Activated CD4-positive, alpha-beta T cell treated with anti-CD3 and anti-CD28 coated beads for 36 hours (primary cell): ENCODE measurements at regions not wholly inside any gene's neighbourhood (a gene's known extent, or its start where the extent isn't known, plus 50 kb on each side); places are given as distances from the start of the nearest gene placed in this dataset.
"Not testable (repeated sequence)": the region's sequence is repeated elsewhere in the genome, so short reads cannot be mapped to it uniquely, and the experiment has no call there.

Experiments used
- ATAC-seq: fragments of 200-7000 bp; cut with Tn5 transposase; one replicate; pipeline ENCODE4 v1.10.0; 2021; ENCODE audit warnings: mild to moderate bottlenecking, moderate library complexity
- CTCF ChIA-PET: fragments of 350-600 bp; sonication (Branson Sonifier 250); formaldehyde crosslinking; loops from one replicate; lab custom pipeline; 2021; ENCODE audit warnings: antibody characterized with exemption; lab: Charles Lee
- POLR2A ChIA-PET: fragments of 350-600 bp; sonication (Branson Sonifier 250); formaldehyde crosslinking; loops from one replicate; lab custom pipeline; 2021; ENCODE audit warnings: antibody characterized with exemption, inconsistent platforms; lab: Charles Lee
- DNase-seq: peaks from one replicate; pipeline ENCODE4 v3.0.0-alpha.2; 2020
- H3K27ac Mint-ChIP-seq: one replicate; pipeline ENCODE4 v1.8.0; 2021; ENCODE audit warnings: mixed read lengths
- H3K27me3 Mint-ChIP-seq: one replicate; pipeline ENCODE4 v1.8.0; 2021; ENCODE audit warnings: mixed read lengths
- H3K36me3 Mint-ChIP-seq: one replicate; pipeline ENCODE4 v1.8.0; 2021; ENCODE audit warnings: low read depth, mixed read lengths
- H3K4me1 Mint-ChIP-seq: one replicate; pipeline ENCODE4 v1.8.0; 2021; ENCODE audit warnings: mixed read lengths
- H3K4me3 Mint-ChIP-seq: one replicate; pipeline ENCODE4 v1.8.0; 2021; ENCODE audit warnings: mild to moderate bottlenecking, moderate library complexity, mixed read lengths
- H3K9me3 Mint-ChIP-seq: one replicate; pipeline ENCODE4 v1.8.0; 2021; ENCODE audit warnings: low read depth, mixed read lengths
- intact Hi-C, 2 experiments: fragments of 100-400 bp; cut with DNase I in 1 of 2; cut with micrococcal nuclease in 1 of 2; formaldehyde crosslinking; loops; one replicate each; pipeline versions ENCODE4 v1.14.2 to v1.15.1; 2022 to 2024; cut with DNase I, micrococcal nuclease

DNA sequence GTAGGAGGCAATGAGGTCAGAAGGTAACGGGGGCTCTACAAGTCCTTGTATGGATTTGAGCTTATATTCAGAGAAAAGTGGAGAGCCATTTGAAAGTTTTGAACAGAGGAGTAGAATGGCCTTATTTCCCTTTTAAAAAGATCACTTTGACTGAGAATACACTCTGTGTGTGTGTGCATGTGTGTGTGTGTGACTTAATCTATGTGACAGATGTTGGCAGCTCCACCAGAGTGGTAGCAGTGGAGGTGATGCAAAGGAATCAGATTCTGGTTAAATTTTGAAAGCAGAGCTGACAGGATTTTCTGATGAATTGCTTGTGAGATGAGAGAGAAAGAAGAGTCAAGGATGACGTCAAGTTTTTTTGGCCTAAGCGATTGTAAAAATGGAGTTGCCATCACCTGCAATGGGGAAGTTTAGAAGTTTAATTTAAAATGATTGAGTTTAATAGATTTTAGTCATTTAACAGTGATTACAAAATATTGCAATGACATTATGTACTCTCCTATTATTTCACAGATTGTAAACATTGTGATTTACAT is 172.2 kb upstream of the HEY2 start:
- Mint-ChIP-seq H3K27ac (no peak overlapping the region), H3K27me3 (peaks cover 25% of the 10 kb centered on the region), H3K9me3 (no peaks in the 10 kb centered on the region), H3K4me1 (no peaks in the 10 kb centered on the region), H3K36me3 (no peaks in the 10 kb centered on the region), H3K4me3 (no peak overlapping the region)
- ATAC-seq = no peak
- POLR2A ChIA-PET = no interaction called here
- no peak for DNase-seq
- CTCF ChIA-PET = no interaction called here
- intact Hi-C loops = no loop called here

DNA sequence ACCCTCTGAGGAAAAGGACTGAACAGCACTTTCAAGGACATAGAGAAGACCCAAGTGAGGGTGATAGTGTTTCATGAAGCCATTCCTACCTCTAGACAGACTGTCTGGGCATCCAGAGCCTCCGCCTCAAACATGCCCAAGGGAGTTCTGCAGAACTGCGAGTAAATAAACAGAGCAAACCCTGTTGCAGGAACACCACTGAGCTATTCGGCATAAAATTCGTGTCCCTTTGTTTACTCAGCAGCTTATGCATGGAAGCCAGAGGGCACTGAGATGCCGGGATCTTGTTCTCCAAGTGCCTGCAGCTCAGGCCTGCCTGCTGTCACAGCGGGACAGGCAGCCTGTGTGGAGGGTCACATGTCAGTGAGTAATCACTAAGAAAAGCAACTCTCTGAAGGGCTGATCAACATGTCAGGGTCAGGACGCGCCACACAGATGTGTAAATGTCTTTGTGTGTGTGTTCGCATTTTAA is 164.9 kb upstream of the HEY2 start:
- Mint-ChIP-seq H3K27ac (no peak overlapping the region), H3K9me3 (no peaks in the 10 kb centered on the region), H3K4me3 (no peak overlapping the region), H3K36me3 (no peaks in the 10 kb centered on the region), H3K4me1 (no peaks in the 10 kb centered on the region), H3K27me3 (peaks cover 17% of the 10 kb centered on the region)
- intact Hi-C loops = no loop called here
- ChIA-PET CTCF (interaction anchor here (0.8 kb wide), 1 partner anchor 37 kb away, joined by 3 read pairs; no protein-coding TSS in a partner anchor), POLR2A (no interaction called here)
- DNase-seq = no peak
- no peak for ATAC-seq

DNA sequence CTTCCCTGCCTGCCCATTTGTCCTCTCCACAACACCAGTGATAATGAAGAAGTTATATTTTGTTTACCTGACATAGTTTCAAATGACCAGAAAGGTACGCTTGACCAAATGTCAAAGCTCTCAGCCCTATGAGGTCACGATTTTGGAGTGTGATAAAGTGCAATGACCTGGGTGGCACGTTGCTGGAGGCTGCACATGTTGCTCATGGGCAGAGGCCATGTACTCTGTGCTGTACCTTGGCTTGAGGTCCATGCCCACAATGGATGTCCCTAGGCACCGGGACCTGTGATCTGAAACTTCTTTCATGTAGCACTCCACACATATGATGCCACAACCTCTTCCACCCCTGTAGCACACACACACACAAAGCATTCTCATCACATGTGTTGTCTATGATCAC is 164.0 kb upstream of the HEY2 start:
- CTCF ChIA-PET = no interaction called here
- H3K4me3 Mint-ChIP-seq = no peak overlapping the region
- H3K9me3 Mint-ChIP-seq = no peaks in the 10 kb centered on the region
- no peaks in the 10 kb centered on the region for H3K36me3 Mint-ChIP-seq
- POLR2A ChIA-PET = no interaction called here
- H3K4me1 Mint-ChIP-seq = no peaks in the 10 kb centered on the region
- peaks cover 19% of the 10 kb centered on the region for H3K27me3 Mint-ChIP-seq
- H3K27ac Mint-ChIP-seq = no peak overlapping the region
- ATAC-seq (no peak), DNase-seq (no peak)
- intact Hi-C loops = no loop called here

DNA sequence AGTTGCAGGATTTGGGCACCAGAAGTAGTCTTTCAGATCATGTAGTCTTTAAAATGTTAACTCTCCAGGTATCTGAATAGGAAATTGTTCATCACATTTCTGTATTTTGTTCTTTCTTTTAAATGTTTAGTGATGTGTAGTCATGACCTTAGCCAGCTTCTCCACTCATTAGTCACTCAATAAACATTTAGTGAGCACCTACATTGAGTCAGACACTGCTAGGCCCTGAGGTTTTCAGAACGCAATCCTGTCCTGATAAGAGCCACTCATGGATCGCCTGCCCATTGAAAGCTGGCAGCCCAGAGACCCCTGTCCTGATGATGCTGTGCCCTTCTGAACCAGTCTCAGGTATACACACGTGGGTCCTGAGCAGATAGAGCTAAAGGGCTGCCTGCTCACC is 163.4 kb upstream of the HEY2 start:
- DNase-seq = no peak
- H3K4me3 Mint-ChIP-seq = no peak overlapping the region
- no peak for ATAC-seq
- POLR2A ChIA-PET = no interaction called here
- no peaks in the 10 kb centered on the region for H3K9me3 Mint-ChIP-seq
- no peak overlapping the region for H3K27ac Mint-ChIP-seq
- no peaks in the 10 kb centered on the region for H3K4me1 Mint-ChIP-seq
- no peaks in the 10 kb centered on the region for H3K36me3 Mint-ChIP-seq
- CTCF ChIA-PET = interaction anchor here (0.8 kb wide), 1 partner anchor 155 kb away, joined by 3 read pairs; no protein-coding TSS in a partner anchor
- H3K27me3 Mint-ChIP-seq = peaks cover 19% of the 10 kb centered on the region
- intact Hi-C loops = no loop called here

DNA sequence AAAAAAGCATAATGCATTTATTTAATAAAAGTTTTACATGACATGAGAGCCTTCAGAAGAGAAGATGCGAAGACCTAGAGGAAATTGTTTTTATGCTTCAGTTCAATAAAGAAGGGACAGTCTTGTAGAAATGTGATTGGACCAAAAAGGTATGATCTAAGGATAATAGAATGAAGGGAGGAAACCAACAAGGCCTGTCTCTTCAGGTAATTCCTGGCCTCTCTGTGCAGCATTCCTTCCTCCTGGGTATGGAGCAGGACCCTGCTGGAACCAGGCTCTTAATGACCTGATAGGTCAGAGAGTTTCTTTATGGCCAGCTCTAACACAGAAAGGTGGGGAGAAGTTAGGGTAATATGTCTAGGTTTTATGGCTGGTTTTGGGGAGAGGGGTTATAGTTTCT is 162.8 kb upstream of the HEY2 start:
- H3K9me3 Mint-ChIP-seq = no peaks in the 10 kb centered on the region
- no peak overlapping the region for H3K27ac Mint-ChIP-seq
- intact Hi-C loops = no loop called here
- no peaks in the 10 kb centered on the region for H3K36me3 Mint-ChIP-seq
- no peaks in the 10 kb centered on the region for H3K4me1 Mint-ChIP-seq
- peaks cover 19% of the 10 kb centered on the region for H3K27me3 Mint-ChIP-seq
- DNase-seq (no peak), ATAC-seq (no peak)
- ChIA-PET CTCF (interaction anchor here (0.8 kb wide), 1 partner anchor 154 kb away, joined by 3 read pairs; no protein-coding TSS in a partner anchor), POLR2A (no interaction called here)
- no peak overlapping the region for H3K4me3 Mint-ChIP-seq

DNA sequence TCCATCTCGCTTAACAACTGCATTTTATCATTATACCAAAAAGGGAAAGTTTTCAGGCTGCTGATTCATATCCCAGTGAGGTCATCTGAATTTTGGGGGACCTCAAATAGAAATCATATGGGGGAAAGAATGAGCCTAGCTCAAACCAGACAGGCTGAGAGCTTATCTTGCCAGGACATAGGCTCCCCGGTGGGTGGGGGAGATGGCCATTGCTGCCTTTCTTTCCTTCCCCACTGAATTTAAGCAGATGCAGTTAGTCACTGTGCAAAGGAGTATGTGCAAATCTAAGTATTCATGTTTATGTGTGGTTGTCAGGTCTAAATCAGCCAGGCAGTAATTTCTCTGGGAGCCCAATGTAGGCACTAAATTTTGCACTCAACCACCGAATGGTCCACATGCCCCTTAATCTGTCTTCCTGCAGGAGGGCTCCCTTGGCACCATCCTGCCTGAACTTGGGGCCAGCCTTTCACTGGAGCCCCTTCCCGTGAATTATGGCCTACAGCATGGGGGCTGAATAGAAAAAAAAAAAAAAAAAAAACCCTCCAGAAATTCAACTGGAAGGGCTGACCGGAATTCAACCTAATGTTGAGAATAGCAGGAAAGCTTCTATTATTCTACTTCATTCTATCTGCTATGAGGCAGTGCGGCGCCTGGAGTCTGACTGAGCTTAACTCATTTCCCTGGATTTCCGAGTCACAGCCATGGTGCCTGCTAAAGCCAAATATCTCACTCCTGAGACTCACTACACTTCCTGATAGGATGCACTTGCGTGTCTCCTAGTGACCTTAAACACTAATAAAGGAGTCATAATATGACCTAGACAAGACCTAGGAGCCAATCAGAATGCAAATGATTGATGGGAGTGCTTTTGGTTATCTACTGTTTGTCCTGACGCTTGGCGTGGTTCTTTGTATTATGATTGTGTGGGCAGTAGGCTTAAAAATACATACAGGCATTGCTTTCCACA is 161.5 kb upstream of the HEY2 start:
- Mint-ChIP-seq H3K36me3 (no peaks in the 10 kb centered on the region), H3K4me1 (no peaks in the 10 kb centered on the region), H3K27ac (no peak overlapping the region), H3K27me3 (peaks cover 17% of the 10 kb centered on the region), H3K4me3 (no peak overlapping the region), H3K9me3 (no peaks in the 10 kb centered on the region)
- intact Hi-C loops = no loop called here
- ChIA-PET CTCF (no interaction called here), POLR2A (no interaction called here)
- DNase-seq (no peak), ATAC-seq (no peak)

DNA sequence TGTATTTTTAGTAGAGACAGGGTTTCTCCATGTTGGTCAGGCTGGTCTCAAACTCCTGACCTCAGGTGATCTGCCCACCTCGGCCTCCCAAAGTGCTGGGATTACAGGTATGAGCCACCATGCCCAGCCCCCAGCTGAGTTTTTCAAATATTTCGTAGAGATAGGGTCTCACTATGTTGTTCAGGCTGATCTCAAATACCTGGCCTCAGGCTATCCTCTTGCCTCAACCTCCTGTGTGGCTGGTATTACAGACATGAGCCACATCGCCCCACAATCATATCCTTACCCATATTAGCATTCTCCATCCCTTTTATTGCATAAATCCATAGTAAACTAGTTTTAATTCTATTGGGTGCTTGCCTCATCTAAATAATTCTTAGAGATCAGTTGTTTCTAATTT is 157.6 kb upstream of the HEY2 start:
- intact Hi-C loops, H3K9me3 Mint-ChIP-seq, H3K27me3 Mint-ChIP-seq, H3K27ac Mint-ChIP-seq, H3K36me3 Mint-ChIP-seq, ATAC-seq, H3K4me3 Mint-ChIP-seq, H3K4me1 Mint-ChIP-seq, DNase-seq, POLR2A ChIA-PET, CTCF ChIA-PET: not testable (repeated sequence)

DNA sequence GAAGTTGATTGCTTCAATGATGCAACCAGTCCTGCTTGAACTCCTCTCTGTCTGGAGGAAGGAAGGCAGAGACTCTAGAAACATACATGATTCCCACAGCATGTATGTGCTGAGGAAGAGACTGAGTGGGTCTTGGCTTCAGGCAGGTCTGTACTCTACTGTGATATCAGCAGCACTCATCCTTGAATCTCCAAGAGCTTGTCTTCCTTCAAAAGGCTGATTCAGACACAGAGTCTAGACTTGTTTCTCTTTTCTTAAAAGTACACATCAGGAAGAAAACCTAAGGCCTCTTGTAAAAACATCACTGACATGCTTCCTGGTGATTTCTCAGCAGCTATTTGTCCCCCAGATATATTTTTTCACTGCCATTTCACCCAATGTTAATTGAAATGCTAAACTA is 155.7 kb upstream of the HEY2 start:
- Mint-ChIP-seq H3K9me3 (no peaks in the 10 kb centered on the region), H3K36me3 (no peaks in the 10 kb centered on the region), H3K27ac (no peak overlapping the region), H3K4me1 (no peaks in the 10 kb centered on the region), H3K27me3 (peaks cover 3% of the 10 kb centered on the region), H3K4me3 (no peak overlapping the region)
- intact Hi-C loops = no loop called here
- DNase-seq (no peak), ATAC-seq (no peak)
- POLR2A ChIA-PET = no interaction called here
- CTCF ChIA-PET = no interaction called here

DNA sequence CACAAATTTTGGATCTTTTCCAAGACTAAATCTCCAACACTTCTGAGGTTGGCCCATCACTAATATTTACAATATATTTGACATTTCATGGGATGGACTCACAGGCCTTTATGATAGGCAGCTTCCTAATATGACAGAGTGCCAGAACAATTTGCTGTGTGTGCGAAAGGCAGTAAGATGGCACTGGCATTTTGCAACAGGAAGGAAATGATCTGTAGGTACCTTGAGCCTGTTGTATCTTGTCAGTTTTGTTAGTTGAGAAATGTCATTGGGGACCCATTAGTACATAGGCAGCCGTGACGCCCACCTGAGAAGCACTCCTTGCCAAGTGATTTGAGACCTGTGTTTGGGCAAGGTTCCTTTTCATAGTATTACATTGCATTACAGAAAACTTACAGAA is 153.4 kb upstream of the HEY2 start:
- no peak for ATAC-seq
- H3K4me1 Mint-ChIP-seq = no peaks in the 10 kb centered on the region
- intact Hi-C loops = no loop called here
- H3K4me3 Mint-ChIP-seq = no peak overlapping the region
- POLR2A ChIA-PET = no interaction called here
- H3K9me3 Mint-ChIP-seq = no peaks in the 10 kb centered on the region
- CTCF ChIA-PET = no interaction called here
- no peak overlapping the region for H3K27ac Mint-ChIP-seq
- H3K36me3 Mint-ChIP-seq = no peaks in the 10 kb centered on the region
- DNase-seq = no peak
- peaks cover 2% of the 10 kb centered on the region for H3K27me3 Mint-ChIP-seq

DNA sequence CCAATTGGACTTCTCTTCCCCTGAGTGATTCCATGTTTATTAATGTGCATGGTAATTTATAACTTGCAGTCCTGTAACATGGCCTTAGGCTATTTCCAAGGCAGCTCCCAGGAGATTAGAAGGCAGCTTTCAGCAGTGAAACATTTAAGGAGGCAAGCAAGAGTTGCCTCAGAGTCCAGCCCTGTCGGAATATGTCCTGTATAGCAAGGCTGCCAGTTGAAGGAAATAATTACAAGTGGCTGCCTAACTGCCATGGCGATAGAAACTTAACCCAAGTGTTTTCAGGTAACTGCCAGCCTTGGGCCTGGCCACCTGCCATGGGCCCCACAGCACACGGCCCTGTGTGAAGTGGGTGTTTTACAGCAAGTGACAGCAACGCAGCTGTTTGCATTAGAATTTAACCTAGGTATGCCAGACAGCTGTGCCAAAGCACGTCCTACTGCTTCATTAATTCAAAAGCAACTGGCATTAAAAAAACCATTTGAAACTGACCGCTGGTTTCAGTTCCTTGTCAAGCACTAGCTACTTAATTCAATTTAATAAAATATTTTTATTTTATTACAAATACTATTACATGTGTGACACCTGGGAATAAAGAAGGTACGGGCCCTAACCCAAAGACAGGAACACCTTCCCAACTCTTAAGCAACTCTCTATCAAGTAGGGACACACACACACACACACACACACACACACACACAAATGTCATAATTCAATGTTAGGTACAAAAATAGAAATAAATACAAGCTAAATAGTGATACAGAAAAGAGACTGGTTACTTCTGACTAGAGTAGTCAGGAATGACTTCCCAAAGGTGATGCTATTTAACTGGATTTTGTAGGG is 151.8 kb upstream of the HEY2 start:
- peaks cover 2% of the 10 kb centered on the region for H3K27me3 Mint-ChIP-seq
- ATAC-seq = no peak
- H3K9me3 Mint-ChIP-seq = no peaks in the 10 kb centered on the region
- POLR2A ChIA-PET = no interaction called here
- no peaks in the 10 kb centered on the region for H3K36me3 Mint-ChIP-seq
- H3K4me3 Mint-ChIP-seq = no peak overlapping the region
- H3K27ac Mint-ChIP-seq = no peak overlapping the region
- CTCF ChIA-PET = no interaction called here
- DNase-seq = no peak
- intact Hi-C loops = no loop called here
- H3K4me1 Mint-ChIP-seq = no peaks in the 10 kb centered on the region

DNA sequence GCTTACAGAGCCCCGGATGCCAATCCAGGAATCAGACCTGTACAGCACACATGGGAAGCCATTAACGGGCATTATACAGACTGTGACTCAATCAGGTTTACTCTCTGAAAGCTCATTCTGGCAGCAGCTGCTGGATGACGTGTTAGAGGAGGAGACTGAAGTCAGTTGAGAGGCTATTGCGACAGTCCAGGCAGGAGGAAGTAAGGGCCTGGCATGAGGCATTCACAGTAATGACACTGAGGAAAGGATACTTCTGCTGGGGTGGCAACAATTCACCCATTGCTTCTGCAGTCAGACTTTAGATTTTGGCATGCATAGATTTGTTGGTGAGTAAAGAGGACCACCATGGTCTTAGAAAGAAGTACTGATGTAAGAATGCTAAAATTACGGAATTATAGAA is 151.0 kb upstream of the HEY2 start:
- ChIA-PET CTCF (no interaction called here), POLR2A (no interaction called here)
- H3K27ac Mint-ChIP-seq = no peak overlapping the region
- H3K4me1 Mint-ChIP-seq = no peaks in the 10 kb centered on the region
- intact Hi-C loops = no loop called here
- no peaks in the 10 kb centered on the region for H3K9me3 Mint-ChIP-seq
- H3K4me3 Mint-ChIP-seq = no peak overlapping the region
- no peak for ATAC-seq
- DNase-seq = no peak
- H3K36me3 Mint-ChIP-seq = no peaks in the 10 kb centered on the region
- peaks cover 2% of the 10 kb centered on the region for H3K27me3 Mint-ChIP-seq
